ENCODE measurements at regions not wholly inside any gene's neighbourhood (a gene's known extent, or its start where the extent isn't known, plus 50 kb on each side); places are given as distances from the start of the nearest gene placed in this dataset.

- TF ChIP-seq CTCF (IDR thresholded peaks at IDR 0.05) (no peak), EZH2 (IDR thresholded peaks at IDR 0.05) (no peak), EZH2phosphoT487 (IDR thresholded peaks at IDR 0.05) (no peak)
Observed at GRCh38 chr3:197399486-197399885, 101.1 kb upstream of the DLG1 start.

Measured in neural progenitor cell (in vitro differentiated cells).